GM18873 (cell line): ENCODE measurements at regions not wholly inside any gene's neighbourhood (a gene's known extent, or its start where the extent isn't known, plus 50 kb on each side); places are given as distances from the start of the nearest gene placed in this dataset.

Experiments
- ATAC-seq: cut with Tn5 transposase; IDR thresholded peaks from one replicate; pipeline ENCODE4 v1.9.1; 2021; ENCODE audit warnings: mild to moderate bottlenecking, moderate library complexity, moderate number of reproducible peaks; ENCODE audit not compliant: unreplicated experiment, low FRiP score

DNA sequence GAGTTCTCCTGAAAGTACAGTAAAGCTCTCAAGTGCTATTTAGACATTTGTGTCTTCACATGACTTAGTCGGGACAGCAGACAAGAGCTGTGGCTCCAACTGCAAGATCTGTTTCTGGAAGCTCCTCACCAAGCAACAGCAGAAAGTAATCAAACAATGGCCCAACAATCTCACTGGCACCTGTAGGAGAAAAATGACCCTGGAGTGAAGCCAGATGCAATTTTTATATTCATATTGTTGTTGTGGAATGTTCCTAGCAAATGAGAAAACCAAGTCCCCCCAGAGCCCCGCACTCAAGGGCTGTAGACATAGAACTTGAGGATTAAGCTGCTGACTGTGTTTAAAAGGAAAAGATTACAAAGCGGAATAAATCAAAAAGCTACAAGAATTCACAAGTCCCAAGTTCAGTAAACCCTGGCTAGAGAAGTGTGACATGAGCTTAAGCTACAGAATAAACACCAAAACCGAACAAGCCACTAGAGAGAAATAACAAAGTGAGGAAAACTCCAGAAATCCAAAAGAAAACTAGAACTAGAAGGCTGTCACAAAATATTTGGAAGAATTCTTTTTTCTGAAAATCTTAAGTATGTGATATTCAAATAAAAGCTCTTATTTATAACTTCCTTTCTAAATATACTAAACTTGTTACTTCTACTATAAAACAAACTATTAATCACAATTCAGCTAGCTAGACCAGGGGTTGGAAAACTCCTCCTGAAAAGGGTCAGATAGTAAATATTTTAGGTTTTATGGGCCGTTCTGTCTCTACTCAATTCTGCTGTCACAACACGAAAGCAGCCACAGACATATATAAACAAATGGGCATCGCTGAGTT lies 454.5 kb downstream of the SUCLA2 start:
- no peak for ATAC-seq

DNA sequence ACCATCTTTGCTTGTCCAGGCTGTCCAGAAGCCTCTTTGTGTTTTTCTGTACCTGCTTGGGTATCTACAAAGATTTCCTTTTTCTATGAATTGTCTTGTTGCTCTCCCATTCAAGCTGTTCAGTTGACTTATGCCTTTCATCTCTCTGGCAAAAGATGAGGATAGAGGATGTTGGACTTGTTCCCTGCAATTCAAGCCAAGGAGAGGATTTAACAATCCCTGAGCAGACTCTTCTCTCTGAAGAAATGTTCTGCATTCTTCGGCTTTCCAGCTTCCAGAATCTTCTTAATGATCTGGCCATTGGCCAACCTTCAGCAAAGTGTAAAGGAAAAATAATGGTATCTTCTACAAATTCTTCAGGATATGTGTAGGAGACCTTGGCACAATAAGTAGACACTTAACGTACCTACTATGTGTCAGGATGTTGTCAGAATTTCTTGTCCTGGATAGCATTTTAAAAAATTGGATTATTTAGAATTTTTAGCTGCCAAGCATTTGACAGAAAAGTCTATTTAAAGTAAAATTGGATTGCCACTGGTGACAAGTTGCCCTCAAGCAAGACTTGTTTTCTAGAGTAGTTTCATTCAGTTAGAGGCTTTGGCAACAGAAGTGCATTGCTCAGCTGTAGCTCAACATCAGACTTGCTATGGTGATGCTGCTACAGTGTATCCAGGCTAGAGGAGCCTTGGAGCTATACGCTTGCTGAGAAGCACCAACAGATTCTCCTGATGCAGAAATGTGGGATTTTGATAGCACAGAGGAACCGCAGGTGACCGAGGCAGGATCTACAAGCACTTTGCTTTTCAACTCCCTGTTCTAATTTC lies 455.7 kb downstream of the SUCLA2 start:
- no peak for ATAC-seq

DNA sequence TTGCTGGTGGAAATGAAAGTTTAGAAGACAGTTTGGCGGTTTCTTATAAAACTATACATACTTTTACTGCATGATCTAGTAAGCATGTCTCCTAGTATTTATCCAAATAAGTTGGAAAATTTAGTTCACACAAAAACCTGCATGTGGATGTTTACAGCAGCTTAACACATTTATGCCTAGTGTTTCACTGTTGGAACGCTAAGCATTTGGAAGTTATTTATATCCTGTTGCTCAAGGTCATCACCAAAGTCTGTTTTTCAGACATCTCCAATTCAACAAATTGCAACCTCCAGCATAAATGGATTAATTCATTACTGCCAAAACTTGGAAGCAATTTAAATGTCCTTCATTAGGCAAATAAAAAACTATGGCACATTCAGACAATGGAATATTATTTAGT lies 461.8 kb downstream of the SUCLA2 start:
- ATAC-seq: no peak

DNA sequence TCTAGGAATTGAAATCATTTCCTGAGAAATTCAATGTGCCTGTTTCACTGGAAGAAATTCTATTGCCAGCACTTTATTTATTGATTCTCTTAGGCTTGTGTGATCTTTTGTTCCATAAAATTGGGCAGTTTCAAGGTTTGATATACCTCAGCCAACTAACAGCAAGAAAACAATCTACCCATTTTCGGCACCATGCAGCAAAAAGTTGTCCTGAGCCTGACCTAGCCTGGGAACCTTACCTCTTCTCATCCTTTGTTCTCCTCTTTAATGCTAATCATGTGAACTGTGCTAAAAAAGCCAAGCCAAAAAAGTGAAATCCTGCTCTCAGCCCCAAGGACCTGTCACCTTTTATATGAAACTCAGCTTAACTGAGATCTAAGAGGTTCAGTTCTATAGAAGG lies 477.3 kb downstream of the SUCLA2 start:
- no peak for ATAC-seq

DNA sequence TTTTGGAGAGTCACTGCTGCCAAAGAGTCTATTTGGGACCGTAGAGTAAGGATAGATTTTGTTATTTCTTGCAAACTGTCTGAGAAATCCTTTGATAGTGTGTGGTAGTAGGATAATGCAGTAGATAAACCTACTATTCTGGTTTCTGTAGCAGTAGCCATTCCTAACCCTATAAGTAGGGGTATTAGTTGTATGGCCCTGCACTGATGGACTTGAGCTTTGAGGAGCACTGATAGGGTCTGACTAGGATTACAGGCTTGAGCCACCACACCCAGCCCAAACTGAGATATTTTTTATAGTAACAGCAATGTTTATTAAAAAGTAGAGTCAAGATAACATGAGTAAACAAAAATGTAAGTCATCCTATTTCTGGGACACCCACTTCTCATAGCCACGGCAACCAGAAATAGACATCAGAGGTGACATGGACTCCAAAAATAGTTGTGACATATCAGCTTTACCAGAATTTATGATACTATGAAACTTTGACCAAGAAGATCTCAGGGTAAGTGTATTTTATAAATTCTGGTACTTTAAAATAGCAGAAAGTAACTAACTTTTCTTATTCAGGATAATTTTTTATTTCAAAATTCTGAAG lies 479.1 kb downstream of the SUCLA2 start:
- ATAC-seq: no peak

DNA sequence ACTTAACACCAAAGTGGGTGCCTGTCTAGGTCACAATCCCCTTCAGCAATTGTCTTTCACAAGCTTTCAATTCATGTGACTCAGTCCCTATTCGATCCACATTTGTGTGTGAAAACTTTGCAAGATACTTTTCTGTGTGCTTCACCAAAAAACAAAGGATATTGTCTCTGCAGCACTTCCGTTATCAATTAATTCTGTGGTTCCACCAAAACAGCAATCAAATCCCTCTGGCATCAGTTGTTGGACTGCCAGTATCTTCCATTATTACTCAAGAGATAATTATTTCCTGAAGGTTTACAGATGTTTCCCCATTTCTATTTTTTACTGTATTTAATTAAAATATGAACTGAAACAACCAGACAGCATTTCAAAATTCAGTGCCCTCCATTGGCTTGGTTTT lies 481.4 kb downstream of the SUCLA2 start:
- no peak for ATAC-seq

DNA sequence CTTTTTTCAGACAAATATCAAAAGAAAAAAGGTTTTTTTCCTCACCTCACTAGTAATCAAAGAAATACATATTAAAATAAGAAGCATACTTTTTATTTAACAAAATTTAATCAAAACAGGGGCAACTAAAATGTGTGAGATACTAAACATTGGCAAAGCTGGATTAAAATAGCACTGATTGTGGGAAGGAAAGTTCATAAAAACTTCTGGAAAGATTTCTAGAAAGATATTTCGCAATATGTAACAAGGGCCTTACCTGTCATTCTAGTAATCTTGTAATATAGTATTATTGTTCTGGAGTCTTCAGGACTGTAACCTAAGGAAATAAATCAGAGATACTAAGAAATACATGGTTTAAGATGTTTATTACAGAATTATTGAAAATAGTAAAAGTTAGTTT lies 482.5 kb downstream of the SUCLA2 start:
- no peak for ATAC-seq

DNA sequence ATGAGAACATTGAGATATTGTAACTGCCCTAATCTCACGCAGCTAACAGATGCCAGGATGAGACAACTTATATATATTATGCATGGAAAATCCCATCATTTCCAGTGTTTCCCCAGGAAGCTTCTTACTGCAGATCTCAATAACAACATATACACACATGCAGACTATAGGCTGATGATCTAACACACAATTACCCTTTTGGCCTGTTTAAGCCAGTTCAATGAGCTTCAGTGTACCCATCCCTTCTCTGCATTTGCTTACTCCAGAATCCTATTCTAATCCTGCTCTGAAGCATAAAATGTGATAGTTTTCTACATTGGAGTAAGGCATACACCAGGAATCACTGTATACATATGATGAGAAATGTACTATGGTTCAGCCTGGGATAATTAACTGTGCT lies 489.4 kb downstream of the SUCLA2 start:
- no peak for ATAC-seq

DNA sequence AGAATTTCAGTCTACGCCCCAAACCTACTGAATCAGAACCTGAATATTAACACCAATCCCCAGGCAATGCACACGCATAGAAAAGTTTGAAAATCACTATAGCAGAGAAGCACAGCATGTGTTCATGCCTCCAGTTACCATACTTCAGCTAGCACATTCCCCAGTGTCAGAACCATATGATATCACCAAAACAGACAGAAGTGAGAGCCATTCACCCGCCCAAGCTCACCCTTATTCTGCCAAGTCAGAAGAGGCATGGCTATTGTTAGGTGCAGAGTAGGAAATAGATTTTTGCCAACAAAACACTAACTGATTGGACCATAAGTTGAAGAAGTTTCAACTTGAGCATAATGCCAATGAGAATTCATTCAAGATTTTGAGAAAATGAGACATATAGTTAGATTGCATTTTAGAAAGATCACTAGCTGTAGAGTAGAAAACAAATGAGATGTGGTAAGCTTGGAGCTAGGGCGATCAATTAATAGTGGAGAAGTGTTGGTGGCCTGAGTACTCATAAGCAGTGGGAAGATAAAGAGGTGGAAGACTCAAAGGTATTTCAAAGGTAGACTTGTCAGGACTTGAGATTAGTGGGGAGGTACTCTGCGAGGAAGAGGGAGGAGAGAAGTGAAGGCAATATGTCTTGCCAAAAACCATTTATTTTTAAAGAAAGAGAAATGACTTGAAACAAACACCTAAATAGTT lies 492.4 kb downstream of the SUCLA2 start:
- ATAC-seq: no peak

DNA sequence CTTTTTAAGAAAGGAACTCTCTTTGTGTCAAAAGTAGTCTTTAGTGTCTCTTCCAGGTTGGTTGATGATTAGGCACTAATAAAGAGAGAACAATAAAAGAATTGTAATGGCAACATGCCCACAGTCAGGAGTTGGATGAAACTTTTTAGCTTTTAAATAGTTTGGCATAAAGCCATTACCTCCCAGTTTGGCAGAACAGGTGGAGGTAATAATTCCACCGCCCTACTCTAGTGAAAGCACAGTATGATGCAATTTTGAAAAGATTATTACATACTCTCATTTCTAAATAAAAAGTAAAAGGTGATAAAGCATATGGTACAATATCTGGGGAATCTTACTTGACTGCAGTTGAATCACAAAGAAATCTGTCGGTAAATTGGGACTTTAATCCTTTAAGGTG lies 497.6 kb downstream of the SUCLA2 start:
- ATAC-seq: no peak

DNA sequence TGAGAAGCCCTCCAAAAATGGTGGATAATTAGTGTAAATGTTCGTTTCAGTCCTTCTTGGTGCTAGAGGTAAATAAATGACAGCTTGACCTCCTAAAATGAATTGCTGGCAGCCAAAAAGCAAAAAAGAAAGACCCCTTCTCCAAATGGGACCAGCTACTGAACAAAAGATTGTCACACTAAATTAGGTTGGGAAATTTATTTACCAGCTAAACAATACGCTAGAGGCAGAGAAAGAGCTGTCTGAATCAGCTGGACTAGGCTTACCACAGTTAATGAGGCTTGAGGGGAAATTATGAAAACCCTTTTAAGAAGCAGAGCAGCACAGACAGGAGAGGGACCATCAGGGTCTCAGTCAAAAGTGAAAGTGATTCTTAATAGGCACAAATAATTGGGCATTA lies 498.9 kb downstream of the SUCLA2 start:
- no peak for ATAC-seq

DNA sequence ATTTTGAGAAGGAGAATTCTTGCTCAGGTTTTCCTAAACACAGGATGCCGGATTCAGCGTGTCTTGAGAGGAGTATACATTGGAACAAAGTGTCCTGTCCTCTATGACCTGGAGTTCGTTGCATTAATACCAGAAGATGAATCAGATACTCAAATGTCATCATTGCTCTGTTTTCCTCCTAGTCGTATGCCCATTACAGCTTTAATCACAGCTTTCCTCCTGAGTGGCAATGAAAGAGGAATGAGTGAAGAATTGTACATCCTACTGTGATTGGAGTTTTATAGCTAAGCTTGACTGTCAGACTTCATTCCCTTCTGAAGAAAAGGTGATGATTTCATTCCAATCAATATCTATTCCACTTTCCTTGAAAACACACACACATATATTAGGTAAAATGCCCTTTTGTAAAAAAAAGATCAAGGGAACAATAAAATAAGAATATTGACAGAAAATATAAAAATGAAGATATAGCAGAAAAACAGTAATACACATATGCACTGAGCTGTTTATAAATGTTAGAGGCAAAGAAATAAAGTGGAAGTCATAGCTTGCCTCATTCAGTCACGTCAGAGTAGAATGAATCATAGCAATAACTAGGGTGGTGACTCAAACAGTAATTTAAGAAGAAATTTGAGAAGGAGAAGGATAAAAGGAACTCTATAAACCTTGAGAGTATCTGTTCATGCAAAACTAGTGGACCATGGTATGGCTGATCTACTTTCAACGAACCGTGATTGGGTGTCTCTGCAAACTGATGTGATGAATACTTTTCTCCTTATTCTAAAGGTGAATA lies 501.5 kb downstream of the SUCLA2 start:
- no peak for ATAC-seq

DNA sequence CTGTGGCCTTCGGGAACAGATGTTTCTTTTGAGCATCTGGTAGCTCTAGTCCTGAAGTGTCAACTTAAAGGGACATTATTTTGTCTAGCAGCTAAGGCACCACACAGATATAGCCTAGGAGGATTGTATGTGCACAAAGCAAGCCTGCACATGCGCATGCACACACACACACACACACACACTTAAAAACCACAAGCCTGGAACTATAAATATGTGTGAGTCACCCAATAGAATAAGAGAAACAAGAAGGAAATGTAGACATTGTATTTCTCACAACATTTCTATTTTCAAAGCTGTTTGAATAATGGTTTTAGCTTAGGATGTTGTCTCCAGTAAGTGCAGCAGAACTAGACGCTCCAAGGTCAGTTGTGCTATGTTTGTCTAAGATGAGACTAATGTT lies 516.5 kb downstream of the SUCLA2 start:
- no peak for ATAC-seq

DNA sequence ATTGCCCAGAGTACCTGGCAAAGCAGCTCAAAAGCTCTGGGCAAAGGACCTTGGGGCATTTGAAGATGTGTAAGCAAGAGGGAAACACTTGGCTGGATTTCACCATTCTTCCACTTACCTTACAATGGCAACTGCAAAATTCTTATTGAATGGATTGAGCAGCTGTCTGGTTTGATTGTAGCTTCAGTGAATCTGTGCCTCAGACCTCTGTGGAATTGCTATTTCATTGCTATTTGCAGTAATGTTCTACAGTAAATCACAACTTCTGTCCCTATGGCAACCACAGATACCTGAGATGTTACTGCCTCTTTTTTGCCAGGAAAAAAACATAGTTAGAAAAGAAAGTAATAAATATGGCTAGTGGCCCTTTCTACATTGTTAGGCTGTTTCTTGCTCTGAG lies 519.5 kb downstream of the SUCLA2 start:
- ATAC-seq: no peak

DNA sequence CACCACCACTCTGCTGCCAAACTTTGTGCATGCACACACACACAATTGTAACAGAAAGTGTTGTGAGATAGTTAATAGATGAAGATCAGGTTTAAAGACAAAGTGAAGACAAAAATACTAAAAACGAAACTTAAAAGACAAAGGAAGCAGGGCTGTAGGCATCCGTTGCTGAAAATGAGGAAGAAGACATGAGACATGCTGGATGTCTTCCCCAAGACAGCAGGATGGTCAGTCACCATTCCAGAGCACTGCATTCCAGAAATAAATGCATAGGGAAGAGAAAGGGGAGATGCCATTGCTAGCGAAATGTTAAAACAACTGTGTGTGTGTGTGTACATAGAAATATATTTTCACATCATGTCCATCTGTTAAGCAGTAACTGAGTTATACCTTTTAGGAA lies 520.1 kb downstream of the SUCLA2 start:
- no peak for ATAC-seq

DNA sequence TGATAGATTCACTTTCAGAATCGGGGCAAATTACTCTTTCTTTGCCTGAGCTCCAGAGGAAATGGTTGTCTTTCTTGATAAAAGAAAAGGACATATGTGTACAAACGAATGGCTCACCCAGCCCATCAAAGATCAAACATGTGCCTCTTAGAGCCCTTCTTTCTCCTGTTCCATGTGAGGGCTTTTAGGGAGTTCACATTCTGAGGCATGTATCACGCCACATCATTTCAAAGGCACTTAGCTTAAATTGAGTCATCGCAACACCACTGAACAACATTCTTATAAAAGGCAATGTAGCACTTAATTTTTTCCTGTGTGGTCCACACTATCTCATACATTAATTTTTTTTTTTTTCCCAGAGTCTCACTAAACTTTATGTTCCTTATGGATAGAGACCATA lies 521.0 kb downstream of the SUCLA2 start:
- no peak for ATAC-seq

DNA sequence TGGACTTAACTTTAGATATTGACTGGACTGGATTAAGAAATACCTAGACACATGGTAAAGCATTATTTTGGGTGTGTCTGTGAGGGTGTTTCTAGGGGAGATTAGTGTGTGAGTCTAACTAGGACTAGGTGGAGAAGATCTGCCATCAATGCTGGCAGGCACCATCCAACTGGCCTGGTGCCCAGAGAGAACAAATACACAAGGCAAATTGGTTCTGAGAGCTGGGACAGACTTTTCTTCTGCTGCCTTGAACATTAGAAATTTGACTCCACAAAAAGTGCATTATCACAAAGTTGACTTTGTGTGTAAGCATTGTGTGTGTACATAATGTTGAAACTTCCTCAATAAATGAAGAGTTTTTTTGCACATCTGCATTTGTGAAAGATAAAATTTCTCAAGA lies 522.1 kb downstream of the SUCLA2 start:
- ATAC-seq: no peak

DNA sequence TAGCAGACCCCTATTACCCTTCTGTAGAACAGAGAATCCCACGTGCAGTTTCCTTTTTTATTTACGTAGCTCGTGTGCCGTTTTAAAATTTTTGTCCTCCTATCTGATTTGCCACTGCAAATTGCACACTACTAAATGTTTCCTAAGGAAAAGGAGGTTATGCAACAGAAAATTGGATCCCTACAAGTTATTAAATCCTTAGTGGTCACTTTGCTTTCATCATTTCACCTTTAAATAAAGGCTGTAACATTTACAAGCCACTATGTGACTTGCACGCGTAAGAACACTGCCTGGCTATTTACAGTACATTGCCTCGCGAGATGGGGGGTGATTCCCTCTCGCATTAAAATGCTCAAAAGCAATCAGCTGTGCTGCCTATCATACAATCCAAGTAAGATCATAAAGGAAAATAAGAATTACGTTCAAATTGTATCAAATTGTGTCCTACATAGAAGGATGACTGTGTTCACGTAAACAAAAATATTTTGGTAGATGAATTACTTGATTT lies 525.6 kb downstream of the SUCLA2 start:
- no peak for ATAC-seq

DNA sequence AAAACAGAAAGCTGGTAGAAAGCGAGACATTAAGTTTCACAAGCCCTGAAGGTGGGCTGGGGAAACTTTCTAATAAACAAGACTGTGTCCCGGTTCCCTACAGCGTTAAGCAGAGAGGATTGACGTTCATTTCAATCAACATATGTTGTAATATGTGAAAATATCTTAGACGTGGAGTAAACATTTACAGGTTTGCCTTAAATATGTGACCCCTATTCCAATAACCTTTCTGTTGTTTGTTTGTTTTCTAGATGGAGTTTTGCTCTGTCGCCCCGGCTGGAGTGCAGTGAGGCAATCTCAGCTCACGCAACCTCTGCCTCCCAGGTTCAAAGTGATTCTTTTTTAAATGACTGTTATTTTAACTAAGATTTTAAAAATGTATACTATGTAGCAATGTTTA lies 526.2 kb downstream of the SUCLA2 start:
- ATAC-seq: no peak

DNA sequence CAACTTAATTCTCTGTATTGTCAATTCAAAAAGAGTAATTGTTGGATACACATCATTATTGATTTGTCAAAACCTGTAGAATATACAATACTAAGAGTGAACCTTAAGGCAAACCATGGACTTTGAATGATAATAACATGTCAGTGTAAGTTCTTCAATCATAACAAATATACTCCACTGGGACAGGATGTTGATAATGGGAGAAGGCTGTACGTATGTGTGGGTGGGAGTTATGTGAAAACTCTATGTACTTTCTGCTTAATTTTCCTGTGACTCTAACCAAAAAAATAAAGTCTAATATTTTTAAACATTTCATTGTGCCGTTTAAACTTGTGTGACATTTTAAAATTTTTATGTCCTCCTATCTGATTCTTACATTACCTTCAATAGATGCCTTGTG lies 526.7 kb downstream of the SUCLA2 start:
- no peak for ATAC-seq
